ENCODE measurements at regions not wholly inside any gene's neighbourhood (a gene's known extent, or its start where the extent isn't known, plus 50 kb on each side); places are given as distances from the start of the nearest gene placed in this dataset.

GRCh38 chr18:61989138-61989537, 96.3 kb upstream of the RNF152 start:
- H3K4me3 ChIP-seq (ENCODE audit: severe bottlenecking), result no peak overlapping the region
- ATAC-seq (ENCODE audit: low read depth) (no peak), DNase-seq (ENCODE audit: low spot score) (no peak)
- H3K27ac ChIP-seq (ENCODE audit: poor library complexity, severe bottlenecking), result no peak overlapping the region
- peaks cover 29% of the 10 kb centered on the region for H3K4me1 ChIP-seq (ENCODE audit: insufficient read depth, poor library complexity, severe bottlenecking)
- no peaks in the 10 kb centered on the region for H3K9me3 ChIP-seq (ENCODE audit: severe bottlenecking)
- TF ChIP-seq CTCF (IDR thresholded peaks at IDR 0.05; ENCODE audit: poor library complexity, severe bottlenecking), result no peak
- no peaks in the 10 kb centered on the region for H3K36me3 ChIP-seq (ENCODE audit: low read depth)
- H3K27me3 ChIP-seq (ENCODE audit: insufficient read depth, poor library complexity, severe bottlenecking), result no peaks in the 10 kb centered on the region

GRCh38 chr18:61988100-61988499, 95.3 kb upstream of the RNF152 start:
- no peak for DNase-seq (ENCODE audit: low spot score)
- no peaks in the 10 kb centered on the region for H3K27me3 ChIP-seq (ENCODE audit: insufficient read depth, poor library complexity, severe bottlenecking)

GRCh38 chr18:61985681-61986080, 92.9 kb upstream of the RNF152 start:
- ATAC-seq (ENCODE audit: low read depth) (no peak), DNase-seq (ENCODE audit: low spot score) (no peak)
- Histone ChIP-seq H3K4me3 (ENCODE audit: severe bottlenecking) (no peak overlapping the region), H3K27me3 (ENCODE audit: insufficient read depth, poor library complexity, severe bottlenecking) (no peaks in the 10 kb centered on the region), H3K27ac (ENCODE audit: poor library complexity, severe bottlenecking) (no peak overlapping the region), H3K36me3 (ENCODE audit: low read depth) (no peaks in the 10 kb centered on the region), H3K4me1 (ENCODE audit: insufficient read depth, poor library complexity, severe bottlenecking) (no peaks in the 10 kb centered on the region), H3K9me3 (ENCODE audit: severe bottlenecking) (no peaks in the 10 kb centered on the region)
- no peak for TF ChIP-seq CTCF (IDR thresholded peaks at IDR 0.05; ENCODE audit: poor library complexity, severe bottlenecking)

More at GRCh38 chr18:61988100-61988499, 95.3 kb upstream of the RNF152 start:
- H3K4me1 ChIP-seq (ENCODE audit: insufficient read depth, poor library complexity, severe bottlenecking), result peaks cover 20% of the 10 kb centered on the region
- H3K9me3 ChIP-seq (ENCODE audit: severe bottlenecking), result no peaks in the 10 kb centered on the region
- no peak for TF ChIP-seq CTCF (IDR thresholded peaks at IDR 0.05; ENCODE audit: poor library complexity, severe bottlenecking)
- ATAC-seq (ENCODE audit: low read depth), result no peak
- H3K36me3 ChIP-seq (ENCODE audit: low read depth), result no peaks in the 10 kb centered on the region
- H3K27ac ChIP-seq (ENCODE audit: poor library complexity, severe bottlenecking), result no peak overlapping the region
- no peak overlapping the region for H3K4me3 ChIP-seq (ENCODE audit: severe bottlenecking)

GRCh38 chr18:61984349-61984748, 91.5 kb upstream of the RNF152 start:
- no peak overlapping the region for H3K27ac ChIP-seq (ENCODE audit: poor library complexity, severe bottlenecking)
- H3K9me3 ChIP-seq (ENCODE audit: severe bottlenecking), result no peaks in the 10 kb centered on the region
- no peaks in the 10 kb centered on the region for H3K4me1 ChIP-seq (ENCODE audit: insufficient read depth, poor library complexity, severe bottlenecking)
- no peak for TF ChIP-seq CTCF (IDR thresholded peaks at IDR 0.05; ENCODE audit: poor library complexity, severe bottlenecking)
- DNase-seq (ENCODE audit: low spot score) (no peak), ATAC-seq (ENCODE audit: low read depth) (no peak)
- H3K4me3 ChIP-seq (ENCODE audit: severe bottlenecking), result no peak overlapping the region
- no peaks in the 10 kb centered on the region for H3K27me3 ChIP-seq (ENCODE audit: insufficient read depth, poor library complexity, severe bottlenecking)
- H3K36me3 ChIP-seq (ENCODE audit: low read depth), result no peaks in the 10 kb centered on the region

- TF ChIP-seq CTCF (IDR thresholded peaks at IDR 0.05; ENCODE audit: poor library complexity, severe bottlenecking), result no peak
- ATAC-seq (ENCODE audit: low read depth), result no peak
- H3K9me3 ChIP-seq (ENCODE audit: severe bottlenecking), result no peaks in the 10 kb centered on the region
Observed at GRCh38 chr18:61982475-61982874, 89.7 kb upstream of the RNF152 start.

More at GRCh38 chr18:61982475-61982874, 89.7 kb upstream of the RNF152 start:
- DNase-seq (ENCODE audit: low spot score), result no peak
- no peaks in the 10 kb centered on the region for H3K4me1 ChIP-seq (ENCODE audit: insufficient read depth, poor library complexity, severe bottlenecking)
- no peak overlapping the region for H3K27ac ChIP-seq (ENCODE audit: poor library complexity, severe bottlenecking)
- H3K4me3 ChIP-seq (ENCODE audit: severe bottlenecking), result no peak overlapping the region
- H3K27me3 ChIP-seq (ENCODE audit: insufficient read depth, poor library complexity, severe bottlenecking), result no peaks in the 10 kb centered on the region
- no peaks in the 10 kb centered on the region for H3K36me3 ChIP-seq (ENCODE audit: low read depth)

All from RWPE2 (cell line).